NCI-H2081 (cell line): ENCODE measurements at regions not wholly inside any gene's neighbourhood (a gene's known extent, or its start where the extent isn't known, plus 50 kb on each side); places are given as distances from the start of the nearest gene placed in this dataset.

ENCODE experiments used
- DNase-seq, 2 experiments: peaks; one replicate each; lab custom pipeline; 2025; lab: John Stamatoyannopoulos, UW

GRCh38 chr1:42096554-42096953 lies 56.7 kb upstream of the GUCA2B start:
- no peak for DNase-seq

- no peak for DNase-seq
These were observed 64.0 kb upstream of the GUCA2B start for GRCh38 chr1:42089246-42089645.

- no peak for DNase-seq
These were observed 67.1 kb upstream of the GUCA2B start for GRCh38 chr1:42086146-42086545.

GRCh38 chr1:42085596-42085995 lies 67.6 kb upstream of the GUCA2B start:
- no peak for DNase-seq

GRCh38 chr1:42081475-42081874 lies 71.7 kb upstream of the GUCA2B start:
- peak; percentile 2 to 52 for DNase-seq

- DNase-seq, result no peak
These were observed 78.0 kb upstream of the GUCA2B start for GRCh38 chr1:42075179-42075578.

- DNase-seq, result no peak
These were observed 82.2 kb upstream of the GUCA2B start for GRCh38 chr1:42070996-42071395.

- DNase-seq, result no peak
These were observed 95.4 kb upstream of the GUCA2B start for GRCh38 chr1:42057800-42058199.

GRCh38 chr1:42056460-42056859 lies 96.8 kb upstream of the GUCA2B start:
- no peak for DNase-seq

- no peak for DNase-seq
These were observed 98.1 kb upstream of the GUCA2B start for GRCh38 chr1:42055061-42055460.

- no peak for DNase-seq
These were observed 101.0 kb upstream of the GUCA2B start for GRCh38 chr1:42052072-42052699.

- no peak for DNase-seq
These were observed 105.7 kb upstream of the GUCA2B start for GRCh38 chr1:42047508-42047880.

GRCh38 chr1:42046761-42047507 lies 106.3 kb upstream of the GUCA2B start:
- DNase-seq, result no peak

- no peak for DNase-seq
These were observed 108.9 kb upstream of the GUCA2B start for GRCh38 chr1:42044346-42044745.

- DNase-seq, result no peak
These were observed 109.4 kb upstream of the GUCA2B start for GRCh38 chr1:42043811-42044210.

GRCh38 chr1:42043182-42043581 lies 110.0 kb upstream of the GUCA2B start:
- no peak for DNase-seq

- no peak for DNase-seq
These were observed 112.2 kb upstream of the GUCA2B start for GRCh38 chr1:42041031-42041430.

- DNase-seq, result no peak
These were observed 113.1 kb upstream of the GUCA2B start for GRCh38 chr1:42040159-42040558.

GRCh38 chr1:42038261-42038660 lies 114.9 kb upstream of the GUCA2B start:
- DNase-seq, result no peak

GRCh38 chr1:42037586-42037985 lies 115.6 kb upstream of the GUCA2B start:
- no peak for DNase-seq

- no peak for DNase-seq
These were observed 116.0 kb upstream of the GUCA2B start for GRCh38 chr1:42037161-42037560.

- DNase-seq, result peak; percentile 95 to 97
These were observed 117.2 kb upstream of the GUCA2B start for GRCh38 chr1:42035830-42036604.

GRCh38 chr1:42035205-42035829 lies 116.6 kb upstream of the HIVEP3 start:
- peak; percentile 84 to 86 for DNase-seq
